ENCODE measurements at regions not wholly inside any gene's neighbourhood (a gene's known extent, or its start where the extent isn't known, plus 50 kb on each side); places are given as distances from the start of the nearest gene placed in this dataset.

DNA sequence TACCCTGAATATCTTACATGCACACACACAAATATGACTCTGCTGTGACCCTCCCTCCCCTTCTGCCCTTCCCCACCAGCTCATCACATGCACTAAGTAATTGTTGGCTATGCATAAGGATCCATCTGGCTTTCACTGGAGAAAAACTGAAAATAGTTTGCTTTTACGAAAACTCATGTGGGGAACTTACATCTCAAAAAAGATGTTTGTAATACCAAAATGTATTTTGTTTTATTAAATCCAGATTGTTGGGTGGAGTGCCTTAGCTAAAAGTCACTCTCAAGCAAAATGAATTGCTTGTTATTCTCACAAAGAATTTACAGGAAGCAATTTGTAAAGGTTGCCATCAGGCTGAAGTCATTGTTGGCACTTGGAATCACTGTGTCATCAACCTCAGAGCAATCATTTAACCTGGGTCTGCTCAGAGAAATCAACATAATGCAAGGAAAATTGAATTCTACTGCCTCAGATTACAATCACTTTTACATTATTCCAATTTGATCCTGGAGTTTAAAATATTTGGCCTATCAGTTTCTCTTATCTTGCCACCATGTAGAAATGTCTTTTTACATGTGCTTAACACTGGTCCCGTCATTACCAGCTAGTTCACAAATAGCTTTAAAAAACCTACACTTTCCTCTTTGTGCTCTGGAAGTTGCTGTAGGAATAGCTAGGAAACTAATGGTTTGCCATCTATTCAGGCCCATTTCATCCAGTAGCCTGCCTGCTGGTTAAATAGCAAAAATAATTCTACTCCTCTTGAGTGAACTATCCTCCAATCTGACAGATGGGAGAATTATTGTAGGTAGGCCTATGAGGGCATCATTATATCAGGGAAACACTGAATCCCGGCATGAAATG lies 90.3 kb upstream of the TMEM17 start:
- DNase-seq (ENCODE audit: low read depth): peak; percentile 83

DNA sequence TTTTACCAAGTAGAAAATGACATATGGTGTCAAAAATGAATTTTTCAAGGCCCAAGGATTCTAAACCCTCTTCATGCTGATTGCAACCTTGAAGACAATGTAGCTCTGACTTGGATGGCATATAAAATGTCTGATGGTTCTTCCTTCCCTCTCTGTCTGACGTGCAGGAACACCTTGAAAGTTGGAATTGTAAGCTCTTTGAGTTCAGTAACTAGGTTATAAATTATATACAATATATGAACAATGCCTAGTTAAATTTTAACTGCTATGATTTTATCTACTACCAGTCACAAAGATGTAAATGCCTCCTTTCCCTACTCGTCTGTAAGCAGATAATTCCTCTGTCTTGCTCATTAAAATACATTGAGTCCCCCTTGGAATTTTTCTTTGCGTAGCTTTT lies 89.5 kb upstream of the TMEM17 start:
- DNase-seq (ENCODE audit: low read depth): no peak

DNA sequence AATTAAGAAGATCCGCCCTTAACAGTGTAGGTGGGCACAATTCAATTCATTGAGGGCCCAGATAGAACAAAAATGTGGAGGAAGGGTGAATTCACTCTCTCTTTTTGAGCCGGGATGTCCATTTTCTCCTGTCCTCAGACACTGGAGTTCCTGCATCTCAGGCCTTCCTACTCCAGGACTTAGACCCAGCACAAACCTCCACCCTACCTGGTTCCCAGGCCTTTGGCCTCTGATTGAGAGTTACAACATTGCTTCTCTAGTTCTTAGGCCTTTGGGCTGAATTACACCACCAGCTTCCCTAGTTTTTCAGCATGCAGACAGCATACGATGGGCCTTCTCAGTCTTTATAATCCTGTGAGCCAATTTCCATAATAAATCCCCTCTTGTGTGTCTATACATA lies 87.8 kb upstream of the TMEM17 start:
- no peak for DNase-seq (ENCODE audit: low read depth)

- no peak for DNase-seq (ENCODE audit: low read depth)
Observed at GRCh38 chr2:62591491-62591890, 85.5 kb upstream of the TMEM17 start.

- DNase-seq (ENCODE audit: low read depth): no peak
Observed at GRCh38 chr2:62589691-62590356, 83.8 kb upstream of the TMEM17 start.

DNA sequence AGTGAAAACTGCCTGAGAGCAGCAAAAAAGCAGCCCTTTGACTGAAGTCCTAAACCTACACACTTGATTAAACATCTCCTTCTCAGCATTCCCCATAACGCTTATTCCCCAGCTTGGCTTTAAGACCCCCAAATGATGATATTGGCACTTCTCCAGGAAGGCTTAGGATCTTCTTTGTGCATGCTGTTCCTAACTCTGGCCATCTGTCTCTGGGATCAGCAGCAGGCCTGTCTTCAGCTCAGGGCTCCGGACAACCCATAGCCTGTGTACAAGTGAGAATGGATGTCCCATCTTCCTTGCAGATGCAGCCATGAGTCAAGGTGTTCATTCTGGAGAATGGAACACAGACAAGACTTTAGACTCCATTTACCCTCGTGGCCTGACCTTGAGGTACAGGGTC lies 81.6 kb upstream of the TMEM17 start:
- no peak for DNase-seq (ENCODE audit: low read depth)

GRCh38 chr2:62586981-62587380 lies 81.0 kb upstream of the TMEM17 start:
- no peak for DNase-seq (ENCODE audit: low read depth)

DNA sequence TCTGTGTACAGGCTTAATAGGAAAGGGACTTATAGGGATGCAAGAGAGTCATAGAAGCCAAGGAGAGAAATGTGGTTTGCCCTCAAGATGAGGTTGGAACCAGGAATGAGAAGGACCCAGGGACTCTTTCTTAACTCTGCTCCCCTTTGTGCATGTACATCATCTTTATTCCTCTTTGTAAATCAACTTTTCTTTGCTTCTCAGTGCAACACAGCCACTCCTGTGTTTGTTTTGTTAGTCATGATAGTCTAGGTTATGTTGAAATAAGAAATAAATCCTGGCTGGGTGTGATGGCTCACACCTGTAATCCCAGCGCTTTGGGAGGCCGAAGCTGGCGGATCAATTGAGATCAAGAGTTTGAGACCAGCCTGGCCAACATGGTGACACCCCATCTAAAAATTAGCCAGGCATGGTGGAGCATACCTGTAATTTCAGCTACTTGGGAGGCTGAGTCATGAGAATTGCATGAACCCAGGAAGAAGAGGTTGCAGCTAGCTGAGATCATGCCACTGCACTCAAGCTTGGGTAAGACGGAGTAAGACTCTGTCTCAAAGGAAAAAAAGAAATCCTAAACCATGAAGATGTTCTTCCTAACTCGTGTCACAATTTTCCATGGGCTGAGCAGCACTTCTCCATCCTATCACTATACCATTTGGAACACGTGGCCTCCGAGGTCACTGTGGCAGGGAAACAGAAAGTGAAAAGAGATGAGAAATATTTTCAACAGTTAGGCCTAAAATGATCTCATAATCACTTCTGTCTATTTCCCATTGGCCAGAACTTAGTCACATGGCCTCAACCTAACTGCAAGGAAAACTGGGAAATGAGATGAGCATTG lies 73.0 kb upstream of the TMEM17 start:
- peak; percentile 72 for DNase-seq (ENCODE audit: low read depth)

GRCh38 chr2:62577994-62578781 lies 72.2 kb upstream of the TMEM17 start:
- peak; percentile 77 for DNase-seq (ENCODE audit: low read depth)

GRCh38 chr2:62576276-62576939 lies 70.4 kb upstream of the TMEM17 start:
- DNase-seq (ENCODE audit: low read depth): no peak

GRCh38 chr2:62573936-62574335 lies 67.9 kb upstream of the TMEM17 start:
- DNase-seq (ENCODE audit: low read depth): no peak

DNA sequence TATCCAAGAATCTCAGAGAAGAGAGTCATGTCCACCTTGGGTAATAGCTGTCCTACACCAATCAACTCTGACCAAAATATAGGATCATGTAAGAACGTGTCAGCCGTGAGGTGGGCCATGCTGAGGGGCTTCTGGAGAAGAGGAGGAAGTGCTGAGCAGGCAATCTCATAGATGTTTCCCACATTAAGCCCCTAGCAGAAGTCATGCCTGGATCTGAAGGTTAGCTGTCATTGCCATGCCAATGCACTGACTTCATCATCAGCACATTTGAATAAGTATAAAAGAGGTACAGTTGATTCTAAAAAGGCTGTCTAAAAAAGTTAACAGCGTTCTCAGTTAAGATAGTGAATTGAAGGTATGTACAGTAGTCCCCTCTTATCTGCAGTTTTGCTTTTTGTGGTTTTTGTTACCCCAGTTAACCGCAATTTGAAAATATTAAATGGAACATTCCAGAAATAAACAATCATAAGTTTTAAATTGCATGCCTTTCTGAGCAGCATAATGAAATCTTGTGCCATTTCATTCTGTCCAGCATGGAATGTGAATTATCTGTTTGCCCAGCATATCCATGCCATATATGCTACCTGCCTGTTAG lies 67.2 kb upstream of the TMEM17 start:
- no peak for DNase-seq (ENCODE audit: low read depth)

GRCh38 chr2:62570861-62571698 lies 65.1 kb upstream of the TMEM17 start:
- no peak for DNase-seq (ENCODE audit: low read depth)

DNA sequence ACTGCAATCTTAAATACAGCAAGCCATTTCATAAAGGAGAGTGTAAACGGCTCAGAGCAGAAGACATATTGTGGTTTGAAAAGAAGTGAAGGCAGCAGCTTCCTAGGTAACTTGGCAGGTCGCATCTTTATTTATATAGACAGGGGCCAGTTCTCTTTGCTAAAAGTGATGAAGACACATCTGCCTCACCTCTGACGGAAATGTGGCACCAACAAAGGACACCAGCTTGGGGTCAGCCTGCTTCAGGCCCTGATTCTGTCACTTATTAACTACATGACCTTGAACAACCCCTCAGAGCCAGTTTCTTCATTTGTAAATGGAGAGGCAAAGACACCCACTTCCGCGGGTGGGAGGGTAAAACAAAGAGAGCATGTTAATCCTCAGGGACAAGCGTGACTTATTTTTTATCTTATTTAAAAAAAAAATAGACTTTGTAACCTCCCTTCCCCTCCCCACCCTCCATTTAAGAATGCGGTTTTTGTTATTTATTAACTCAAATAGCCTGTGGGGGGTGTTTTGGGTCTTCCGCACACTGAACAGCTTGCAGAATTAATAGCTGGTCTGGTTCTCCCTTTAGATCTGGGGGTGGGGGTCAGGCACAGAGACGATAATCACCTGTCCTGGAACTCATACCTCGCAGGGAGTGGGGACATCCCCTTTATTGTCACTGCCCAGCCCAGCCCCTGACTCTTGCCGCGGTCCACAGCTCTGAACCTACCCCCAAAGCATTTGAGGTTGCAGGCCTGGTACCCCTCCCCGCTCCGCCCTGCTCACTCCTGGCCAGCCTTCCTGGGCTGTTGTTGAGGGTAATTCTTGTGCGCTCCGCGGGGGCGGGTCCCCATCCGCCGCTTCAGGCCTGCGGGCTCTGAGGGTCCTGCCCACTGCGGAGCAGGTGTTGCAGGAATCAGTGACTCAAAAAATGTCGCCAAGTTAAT lies 64.2 kb upstream of the TMEM17 start:
- no peak for DNase-seq (ENCODE audit: low read depth)

DNA sequence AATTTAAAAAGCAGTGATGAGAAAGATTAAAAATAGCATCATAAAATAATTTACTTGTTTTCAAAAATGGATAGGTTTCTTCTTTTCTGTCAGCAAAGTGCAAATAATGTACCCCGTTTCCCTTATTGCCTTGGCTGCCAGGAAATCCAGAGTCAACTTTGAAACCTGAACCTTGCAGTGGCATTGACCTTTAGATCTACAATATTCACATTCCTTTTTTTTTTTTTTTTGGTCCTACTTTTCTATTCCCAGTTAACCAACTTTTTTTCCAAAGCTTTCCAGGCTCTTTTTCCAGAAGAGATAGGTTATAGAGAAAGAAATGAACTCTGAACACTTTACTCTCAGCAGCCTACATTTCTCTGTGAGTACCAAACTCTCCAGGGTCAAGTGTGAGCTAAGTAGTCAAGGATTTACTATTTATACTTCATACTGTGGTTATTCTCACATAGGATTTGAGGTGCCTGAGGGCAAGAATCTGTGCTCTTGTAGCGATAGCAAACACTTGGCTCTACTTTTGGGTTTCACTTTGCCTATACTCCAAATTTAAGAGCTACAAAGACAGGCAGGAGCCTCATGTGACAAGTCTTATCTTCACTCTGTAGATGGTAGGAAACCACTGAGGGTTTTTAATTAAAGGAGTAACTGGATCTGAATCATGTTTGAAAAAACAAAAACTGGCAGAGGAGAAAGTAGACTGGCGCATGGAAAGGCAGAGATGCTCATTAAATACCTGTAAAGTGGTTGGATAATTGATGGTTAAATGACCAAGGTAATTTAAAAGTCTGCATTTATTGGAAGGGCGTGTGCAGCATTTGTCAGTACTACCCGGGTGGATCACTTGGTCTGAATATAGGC lies 63.2 kb upstream of the TMEM17 start:
- DNase-seq (ENCODE audit: low read depth): no peak

- no peak for DNase-seq (ENCODE audit: low read depth)
Observed at GRCh38 chr2:62568074-62568473, 62.1 kb upstream of the TMEM17 start.

DNA sequence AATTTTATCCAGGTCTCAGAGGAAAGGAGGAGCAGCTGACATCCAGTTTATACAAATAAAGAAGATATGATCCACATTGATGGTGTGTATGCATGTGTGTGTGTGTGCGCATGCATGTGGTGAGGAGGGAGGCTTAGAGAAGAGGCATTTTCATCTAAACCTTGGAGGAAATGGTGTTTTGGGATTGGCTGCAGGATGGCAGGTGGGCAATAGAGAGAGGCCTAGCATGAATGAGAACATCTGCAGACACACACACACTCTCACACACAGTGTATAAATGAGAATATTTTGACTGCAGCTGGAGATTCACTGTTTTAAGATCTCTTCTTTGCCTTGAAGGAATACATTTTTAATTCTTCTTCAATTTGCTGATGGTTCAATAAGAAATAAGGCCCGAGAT lies 61.7 kb upstream of the TMEM17 start:
- no peak for DNase-seq (ENCODE audit: low read depth)

DNA sequence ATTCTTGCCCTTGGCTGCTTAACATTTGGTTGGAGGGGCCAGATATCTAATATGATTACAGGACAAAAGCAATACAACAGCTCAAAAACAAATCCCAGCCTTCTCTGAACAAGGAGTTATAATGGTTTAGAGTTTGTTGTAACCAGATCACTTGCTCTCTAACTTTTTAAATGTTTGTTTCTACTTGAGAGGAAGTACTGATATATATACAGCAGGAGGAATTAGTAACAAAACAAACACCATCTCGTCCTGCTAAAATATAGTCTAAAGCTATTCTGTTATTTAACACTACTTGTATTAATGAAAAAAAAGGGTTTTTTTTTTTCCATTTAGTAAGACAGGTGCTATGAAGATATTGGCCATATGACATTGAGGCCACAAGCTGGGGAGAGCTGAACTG lies 60.9 kb upstream of the TMEM17 start:
- DNase-seq (ENCODE audit: low read depth): no peak
